Peyer's patch (tissue), 4 donors: ENCODE measurements at regions not wholly inside any gene's neighbourhood (a gene's known extent, or its start where the extent isn't known, plus 50 kb on each side); places are given as distances from the start of the nearest gene placed in this dataset.

Experiments used
- CTCF ChIP-seq, 6 experiments: fragments of 450-650 bp in 4 of 6; fragments of 200-600 bp in 2 of 6; sonication (generic) in 1 of 6; IDR thresholded peaks; one replicate each; pipeline ENCODE4 v1.5.1; 2017 to 2019; ENCODE audit warnings: antibody characterized with exemption in 6 of 6, mild to moderate bottlenecking in 3 of 6, moderate library complexity in 1 of 6
- POLR2A ChIP-seq, 2 donors: fragments of 450-650 bp; IDR thresholded peaks; one replicate each; pipeline ENCODE4 v1.5.1; 2017; ENCODE audit warnings: antibody characterized with exemption in 2 of 2, mild to moderate bottlenecking in 2 of 2, moderate library complexity in 2 of 2

- peak in 1 of 6 experiments; percentile 3 for TF ChIP-seq CTCF (IDR thresholded peaks at IDR 0.05)
- no peak for TF ChIP-seq POLR2A (IDR thresholded peaks at IDR 0.05)
Observed at GRCh38 chr4:187175197-187175596, 451.5 kb upstream of the FAT1 start.
